ENCODE measurements at regions not wholly inside any gene's neighbourhood (a gene's known extent, or its start where the extent isn't known, plus 50 kb on each side); places are given as distances from the start of the nearest gene placed in this dataset.

DNA sequence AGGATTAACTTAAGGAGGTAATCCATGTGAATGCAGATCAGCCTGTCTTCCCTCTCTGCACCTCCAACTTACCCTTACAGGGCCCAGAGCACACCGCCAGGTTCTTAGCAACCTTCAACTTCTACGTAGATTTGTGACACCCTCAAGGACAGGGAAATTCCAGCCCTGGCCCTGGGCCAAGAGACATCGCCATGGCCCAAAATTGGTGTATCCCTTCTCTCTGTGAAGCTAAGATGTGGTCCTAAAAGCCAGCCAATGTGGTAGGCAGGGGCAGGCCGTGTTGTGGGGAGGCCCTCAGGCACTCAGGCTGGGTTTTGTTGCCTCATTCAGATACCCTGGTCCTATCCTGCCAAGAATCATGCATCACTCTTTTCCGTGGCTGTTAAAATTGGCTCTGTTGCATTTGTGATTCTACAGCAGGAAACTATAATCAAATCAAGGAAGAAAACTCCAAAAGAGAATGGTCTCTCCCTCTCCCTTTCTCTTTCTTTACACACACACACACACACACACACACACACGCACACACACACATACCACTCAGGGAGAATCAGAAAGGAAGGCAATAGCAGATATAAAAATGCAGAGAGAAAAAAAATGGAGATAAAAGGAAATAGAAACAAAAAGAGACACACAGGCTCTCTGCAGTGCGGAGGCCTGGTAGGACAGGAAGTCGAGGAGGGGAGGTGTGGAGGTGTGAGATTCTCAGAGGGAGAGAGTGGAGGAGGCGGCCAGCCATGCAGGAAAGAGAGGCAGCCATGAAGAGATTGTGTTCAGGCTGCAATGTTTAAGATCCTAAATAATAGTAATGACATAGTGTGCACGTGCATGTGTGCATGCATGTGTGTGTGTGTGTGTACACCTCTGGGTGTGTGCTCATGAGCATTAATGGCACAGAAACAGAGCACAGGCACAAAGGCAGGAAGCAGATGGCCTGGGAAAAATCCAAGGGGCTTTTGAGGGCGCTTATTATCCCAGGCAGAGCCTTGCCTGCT lies 201.8 kb upstream of the LRFN2 start:
- H3K4me2 ChIP-seq, result no peak overlapping the region
- CTCF ChIA-PET, result no interaction called here
- no peak overlapping the region for H3K4me3 ChIP-seq
- POLR2A ChIA-PET, result no interaction called here
- ATAC-seq (no peak), DNase-seq (ENCODE audit: low read depth in 1 of 2, low spot score in 1 of 2) (no peak), FAIRE-seq (no peak)
- TF ChIP-seq HEYL (CRISPR knock-in tag; IDR thresholded peaks at IDR 0.05) (no peak), FOSB (CRISPR knock-in tag; IDR thresholded peaks at IDR 0.05) (no peak), JUNB (IDR thresholded peaks at IDR 0.05) (no peak), PHF8 (IDR thresholded peaks at IDR 0.05; ENCODE audit: borderline replicate concordance, low read depth) (no peak), TFCP2L1 (CRISPR knock-in tag; IDR thresholded peaks at IDR 0.05) (no peak), FOSL2 (IDR thresholded peaks at IDR 0.05) (no peak), FOSL2 (CRISPR knock-in tag; IDR thresholded peaks at IDR 0.05) (no peak), MAZ (IDR thresholded peaks at IDR 0.05; ENCODE audit: borderline replicate concordance, low read depth, low read length) (no peak), POLR2AphosphoS2 (conservative IDR thresholded peaks at IDR 0.05; ENCODE audit: low read length) (no peak), EHMT2 (IDR thresholded peaks at IDR 0.05; ENCODE audit: low read depth) (no peak), CHD4 (IDR thresholded peaks at IDR 0.05; ENCODE audit: borderline replicate concordance) (no peak), ZNF302 (CRISPR knock-in tag; IDR thresholded peaks at IDR 0.05) (no peak), HOXB13 (CRISPR knock-in tag; IDR thresholded peaks at IDR 0.05; ENCODE audit: low read depth) (no peak)
- TF ChIP-seq, protein P1, sequence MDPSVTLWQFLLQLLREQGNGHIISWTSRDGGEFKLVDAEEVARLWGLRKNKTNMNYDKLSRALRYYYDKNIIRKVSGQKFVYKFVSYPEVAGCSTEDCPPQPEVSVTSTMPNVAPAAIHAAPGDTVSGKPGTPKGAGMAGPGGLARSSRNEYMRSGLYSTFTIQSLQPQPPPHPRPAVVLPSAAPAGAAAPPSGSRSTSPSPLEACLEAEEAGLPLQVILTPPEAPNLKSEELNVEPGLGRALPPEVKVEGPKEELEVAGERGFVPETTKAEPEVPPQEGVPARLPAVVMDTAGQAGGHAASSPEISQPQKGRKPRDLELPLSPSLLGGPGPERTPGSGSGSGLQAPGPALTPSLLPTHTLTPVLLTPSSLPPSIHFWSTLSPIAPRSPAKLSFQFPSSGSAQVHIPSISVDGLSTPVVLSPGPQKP (IDR thresholded peaks at IDR 0.05; ENCODE audit: low read depth, low read length), result no peak
- TF ChIP-seq, protein P2, sequence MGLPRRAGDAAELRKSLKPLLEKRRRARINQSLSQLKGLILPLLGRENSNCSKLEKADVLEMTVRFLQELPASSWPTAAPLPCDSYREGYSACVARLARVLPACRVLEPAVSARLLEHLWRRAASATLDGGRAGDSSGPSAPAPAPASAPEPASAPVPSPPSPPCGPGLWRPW (IDR thresholded peaks at IDR 0.05), result no peak
- TF ChIP-seq, protein P3, sequence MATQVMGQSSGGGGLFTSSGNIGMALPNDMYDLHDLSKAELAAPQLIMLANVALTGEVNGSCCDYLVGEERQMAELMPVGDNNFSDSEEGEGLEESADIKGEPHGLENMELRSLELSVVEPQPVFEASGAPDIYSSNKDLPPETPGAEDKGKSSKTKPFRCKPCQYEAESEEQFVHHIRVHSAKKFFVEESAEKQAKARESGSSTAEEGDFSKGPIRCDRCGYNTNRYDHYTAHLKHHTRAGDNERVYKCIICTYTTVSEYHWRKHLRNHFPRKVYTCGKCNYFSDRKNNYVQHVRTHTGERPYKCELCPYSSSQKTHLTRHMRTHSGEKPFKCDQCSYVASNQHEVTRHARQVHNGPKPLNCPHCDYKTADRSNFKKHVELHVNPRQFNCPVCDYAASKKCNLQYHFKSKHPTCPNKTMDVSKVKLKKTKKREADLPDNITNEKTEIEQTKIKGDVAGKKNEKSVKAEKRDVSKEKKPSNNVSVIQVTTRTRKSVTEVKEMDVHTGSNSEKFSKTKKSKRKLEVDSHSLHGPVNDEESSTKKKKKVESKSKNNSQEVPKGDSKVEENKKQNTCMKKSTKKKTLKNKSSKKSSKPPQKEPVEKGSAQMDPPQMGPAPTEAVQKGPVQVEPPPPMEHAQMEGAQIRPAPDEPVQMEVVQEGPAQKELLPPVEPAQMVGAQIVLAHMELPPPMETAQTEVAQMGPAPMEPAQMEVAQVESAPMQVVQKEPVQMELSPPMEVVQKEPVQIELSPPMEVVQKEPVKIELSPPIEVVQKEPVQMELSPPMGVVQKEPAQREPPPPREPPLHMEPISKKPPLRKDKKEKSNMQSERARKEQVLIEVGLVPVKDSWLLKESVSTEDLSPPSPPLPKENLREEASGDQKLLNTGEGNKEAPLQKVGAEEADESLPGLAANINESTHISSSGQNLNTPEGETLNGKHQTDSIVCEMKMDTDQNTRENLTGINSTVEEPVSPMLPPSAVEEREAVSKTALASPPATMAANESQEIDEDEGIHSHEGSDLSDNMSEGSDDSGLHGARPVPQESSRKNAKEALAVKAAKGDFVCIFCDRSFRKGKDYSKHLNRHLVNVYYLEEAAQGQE (IDR thresholded peaks at IDR 0.05), result no peak
- TF ChIP-seq, protein P4, sequence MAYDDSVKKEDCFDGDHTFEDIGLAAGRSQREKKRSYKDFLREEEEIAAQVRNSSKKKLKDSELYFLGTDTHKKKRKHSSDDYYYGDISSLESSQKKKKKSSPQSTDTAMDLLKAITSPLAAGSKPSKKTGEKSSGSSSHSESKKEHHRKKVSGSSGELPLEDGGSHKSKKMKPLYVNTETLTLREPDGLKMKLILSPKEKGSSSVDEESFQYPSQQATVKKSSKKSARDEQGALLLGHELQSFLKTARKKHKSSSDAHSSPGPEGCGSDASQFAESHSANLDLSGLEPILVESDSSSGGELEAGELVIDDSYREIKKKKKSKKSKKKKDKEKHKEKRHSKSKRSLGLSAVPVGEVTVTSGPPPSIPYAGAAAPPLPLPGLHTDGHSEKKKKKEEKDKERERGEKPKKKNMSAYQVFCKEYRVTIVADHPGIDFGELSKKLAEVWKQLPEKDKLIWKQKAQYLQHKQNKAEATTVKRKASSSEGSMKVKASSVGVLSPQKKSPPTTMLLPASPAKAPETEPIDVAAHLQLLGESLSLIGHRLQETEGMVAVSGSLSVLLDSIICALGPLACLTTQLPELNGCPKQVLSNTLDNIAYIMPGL (CRISPR knock-in tag; IDR thresholded peaks at IDR 0.05; ENCODE audit: borderline replicate concordance), result no peak
- TF ChIP-seq, protein P5, sequence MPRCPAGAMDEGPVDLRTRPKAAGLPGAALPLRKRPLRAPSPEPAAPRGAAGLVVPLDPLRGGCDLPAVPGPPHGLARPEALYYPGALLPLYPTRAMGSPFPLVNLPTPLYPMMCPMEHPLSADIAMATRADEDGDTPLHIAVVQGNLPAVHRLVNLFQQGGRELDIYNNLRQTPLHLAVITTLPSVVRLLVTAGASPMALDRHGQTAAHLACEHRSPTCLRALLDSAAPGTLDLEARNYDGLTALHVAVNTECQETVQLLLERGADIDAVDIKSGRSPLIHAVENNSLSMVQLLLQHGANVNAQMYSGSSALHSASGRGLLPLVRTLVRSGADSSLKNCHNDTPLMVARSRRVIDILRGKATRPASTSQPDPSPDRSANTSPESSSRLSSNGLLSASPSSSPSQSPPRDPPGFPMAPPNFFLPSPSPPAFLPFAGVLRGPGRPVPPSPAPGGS (IDR thresholded peaks at IDR 0.05), result no peak
- no peaks in the 10 kb centered on the region for H3K9me3 ChIP-seq
- H3K4me1 ChIP-seq, result no peaks in the 10 kb centered on the region
- WGBS (ENCODE audit: missing lambda C conversion rate), result 53% methylated on average over 9 of the region's 11 CpGs
- no peak overlapping the region for H3K27ac ChIP-seq
